ENCODE measurements at regions not wholly inside any gene's neighbourhood (a gene's known extent, or its start where the extent isn't known, plus 50 kb on each side); places are given as distances from the start of the nearest gene placed in this dataset.
"Not testable (repeated sequence)": the region's sequence is repeated elsewhere in the genome, so short reads cannot be mapped to it uniquely, and the experiment has no call there.

- no peak for DNase-seq (ENCODE audit: low read depth in 1 of 2, low spot score in 1 of 2)
- Histone ChIP-seq H3K27me3 (ENCODE audit: insufficient read depth, poor library complexity, severe bottlenecking) (no peaks in the 10 kb centered on the region), H3K27ac (replicated peaks) (no peak overlapping the region), H3K4me3 (replicated peaks; ENCODE audit: insufficient read depth, low read length) (no peak overlapping the region)
- TF ChIP-seq, protein P1, sequence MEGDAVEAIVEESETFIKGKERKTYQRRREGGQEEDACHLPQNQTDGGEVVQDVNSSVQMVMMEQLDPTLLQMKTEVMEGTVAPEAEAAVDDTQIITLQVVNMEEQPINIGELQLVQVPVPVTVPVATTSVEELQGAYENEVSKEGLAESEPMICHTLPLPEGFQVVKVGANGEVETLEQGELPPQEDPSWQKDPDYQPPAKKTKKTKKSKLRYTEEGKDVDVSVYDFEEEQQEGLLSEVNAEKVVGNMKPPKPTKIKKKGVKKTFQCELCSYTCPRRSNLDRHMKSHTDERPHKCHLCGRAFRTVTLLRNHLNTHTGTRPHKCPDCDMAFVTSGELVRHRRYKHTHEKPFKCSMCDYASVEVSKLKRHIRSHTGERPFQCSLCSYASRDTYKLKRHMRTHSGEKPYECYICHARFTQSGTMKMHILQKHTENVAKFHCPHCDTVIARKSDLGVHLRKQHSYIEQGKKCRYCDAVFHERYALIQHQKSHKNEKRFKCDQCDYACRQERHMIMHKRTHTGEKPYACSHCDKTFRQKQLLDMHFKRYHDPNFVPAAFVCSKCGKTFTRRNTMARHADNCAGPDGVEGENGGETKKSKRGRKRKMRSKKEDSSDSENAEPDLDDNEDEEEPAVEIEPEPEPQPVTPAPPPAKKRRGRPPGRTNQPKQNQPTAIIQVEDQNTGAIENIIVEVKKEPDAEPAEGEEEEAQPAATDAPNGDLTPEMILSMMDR (IDR thresholded peaks at IDR 0.05; ENCODE audit: insufficient read depth, low read length), result no peak
- TF ChIP-seq SPI1 (IDR thresholded peaks at IDR 0.05; ENCODE audit: borderline replicate concordance, low read depth) (no peak), GABPA (IDR thresholded peaks at IDR 0.05; ENCODE audit: low read depth) (no peak), REST (IDR thresholded peaks at IDR 0.05; ENCODE audit: insufficient replicate concordance, low read depth) (no peak), POLR2AphosphoS5 (IDR thresholded peaks at IDR 0.05; ENCODE audit: low read depth) (no peak)
These were observed 123.0 kb upstream of the PTBP2 start for GRCh38 chr1:96598416-96599168.

GRCh38 chr1:96604620-96605019 is 117.0 kb upstream of the PTBP2 start:
- not testable (repeated sequence) for H3K4me3 ChIP-seq (replicated peaks; ENCODE audit: insufficient read depth, low read length); H3K27me3 ChIP-seq (ENCODE audit: insufficient read depth, poor library complexity, severe bottlenecking); DNase-seq (ENCODE audit: low read depth in 1 of 2, low spot score in 1 of 2); H3K27ac ChIP-seq (replicated peaks)

DNA sequence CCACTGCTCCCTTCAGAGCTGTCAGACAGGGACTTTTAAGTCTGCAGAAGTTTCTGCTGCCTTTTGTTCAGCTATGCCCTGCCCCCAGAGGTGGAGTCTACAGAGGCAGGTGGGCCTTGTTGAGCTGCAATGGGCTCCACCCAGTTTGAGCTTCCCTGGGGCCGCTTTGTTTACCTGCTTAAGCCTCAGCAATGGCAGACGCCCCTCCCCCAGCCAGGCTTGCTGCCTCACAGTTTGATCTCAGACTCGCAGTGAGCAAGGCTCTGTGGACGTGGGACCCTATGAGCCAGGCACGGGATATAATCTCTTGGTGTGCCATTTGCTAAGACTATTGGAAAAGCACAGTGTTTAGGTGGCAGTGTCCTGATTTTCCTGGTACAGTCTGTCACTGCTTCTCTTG is 104.2 kb upstream of the PTBP2 start:
- not testable (repeated sequence) for H3K27ac ChIP-seq (replicated peaks); DNase-seq (ENCODE audit: low read depth in 1 of 2, low spot score in 1 of 2); H3K4me3 ChIP-seq (replicated peaks; ENCODE audit: insufficient read depth, low read length); H3K27me3 ChIP-seq (ENCODE audit: insufficient read depth, poor library complexity, severe bottlenecking)

- no peak overlapping the region for H3K27ac ChIP-seq (replicated peaks)
- DNase-seq (ENCODE audit: low read depth in 1 of 2, low spot score in 1 of 2), result no peak
- TF ChIP-seq POLR2AphosphoS5 (IDR thresholded peaks at IDR 0.05; ENCODE audit: low read depth) (no peak), SPI1 (IDR thresholded peaks at IDR 0.05; ENCODE audit: borderline replicate concordance, low read depth) (no peak), REST (IDR thresholded peaks at IDR 0.05; ENCODE audit: insufficient replicate concordance, low read depth) (no peak), GABPA (IDR thresholded peaks at IDR 0.05; ENCODE audit: low read depth) (no peak)
- TF ChIP-seq, protein P1 (IDR thresholded peaks at IDR 0.05; ENCODE audit: insufficient read depth, low read length), result no peak
- no peak overlapping the region for H3K4me3 ChIP-seq (replicated peaks; ENCODE audit: insufficient read depth, low read length)
- H3K27me3 ChIP-seq (ENCODE audit: insufficient read depth, poor library complexity, severe bottlenecking), result no peaks in the 10 kb centered on the region
These were observed 89.4 kb upstream of the PTBP2 start for GRCh38 chr1:96632045-96632664.

DNA sequence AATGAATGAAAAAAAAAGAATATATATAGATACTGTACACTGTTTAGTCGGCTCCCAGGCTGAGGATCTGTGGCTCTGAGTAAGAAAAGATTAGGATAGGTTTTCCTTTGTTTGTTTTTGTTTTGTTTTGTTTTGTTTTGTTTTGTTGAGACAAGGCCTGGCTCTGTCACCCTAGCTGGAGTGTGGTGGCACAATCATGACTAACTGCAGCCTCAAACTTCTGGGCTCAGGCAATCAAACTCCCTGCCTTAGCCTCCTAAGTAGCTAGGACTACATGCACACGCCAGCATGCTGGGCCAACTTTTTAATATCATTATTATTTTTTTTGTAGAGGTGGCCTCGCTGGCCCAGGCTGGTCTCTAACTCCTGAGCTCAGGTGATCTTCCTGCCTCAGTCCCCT is 87.9 kb upstream of the PTBP2 start:
- H3K27ac ChIP-seq (replicated peaks), result no peak overlapping the region
- TF ChIP-seq POLR2AphosphoS5 (IDR thresholded peaks at IDR 0.05; ENCODE audit: low read depth) (no peak), GABPA (IDR thresholded peaks at IDR 0.05; ENCODE audit: low read depth) (no peak), SPI1 (IDR thresholded peaks at IDR 0.05; ENCODE audit: borderline replicate concordance, low read depth) (no peak), REST (IDR thresholded peaks at IDR 0.05; ENCODE audit: insufficient replicate concordance, low read depth) (no peak)
- TF ChIP-seq, protein P1 (IDR thresholded peaks at IDR 0.05; ENCODE audit: insufficient read depth, low read length), result no peak

More for the DNA sequence above, 87.9 kb upstream of the PTBP2 start:
- Histone ChIP-seq H3K4me3 (replicated peaks; ENCODE audit: insufficient read depth, low read length) (no peak overlapping the region), H3K27me3 (ENCODE audit: insufficient read depth, poor library complexity, severe bottlenecking) (no peaks in the 10 kb centered on the region)
- no peak for DNase-seq (ENCODE audit: low read depth in 1 of 2, low spot score in 1 of 2)
